ENCODE measurements at regions not wholly inside any gene's neighbourhood (a gene's known extent, or its start where the extent isn't known, plus 50 kb on each side); places are given as distances from the start of the nearest gene placed in this dataset.
"Not testable (repeated sequence)": the region's sequence is repeated elsewhere in the genome, so short reads cannot be mapped to it uniquely, and the experiment has no call there.

DNA sequence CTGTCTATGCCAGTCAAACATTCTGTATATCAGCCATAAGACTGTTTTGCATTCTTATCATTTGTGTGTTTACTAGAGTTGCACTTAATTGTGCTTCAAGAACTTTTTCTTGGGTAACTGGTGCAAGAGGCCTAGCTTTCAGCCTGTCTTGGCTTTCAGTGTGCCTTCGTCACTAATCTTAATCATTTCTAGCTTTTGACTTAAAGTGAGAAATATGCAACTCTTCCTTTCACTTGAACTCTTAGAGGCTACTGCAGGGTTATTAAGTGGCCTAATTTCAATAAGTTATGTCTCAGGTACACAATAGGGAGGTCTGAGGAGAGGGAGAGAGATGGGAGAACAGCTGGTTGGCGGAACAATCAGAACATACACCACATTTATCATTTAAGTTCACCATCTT, 62.1 kb upstream of the FAN1 start:
- H3K36me3 ChIP-seq (ENCODE audit: control insufficient read depth, insufficient read depth, low read length); H3K9me3 ChIP-seq (replicated peaks; ENCODE audit: control insufficient read depth, low read depth, low read length); H3K4me1 ChIP-seq (ENCODE audit: control insufficient read depth, insufficient read depth, low read length); H3K27ac ChIP-seq (ENCODE audit: low read length); DNase-seq; H3K4me3 ChIP-seq (ENCODE audit: low read length); H3K27me3 ChIP-seq (ENCODE audit: control insufficient read depth, insufficient read depth, low read length): not testable (repeated sequence)
- no CpG with 5 or more reads among the region's 2 CpGs for WGBS (ENCODE audit: insufficient coverage)

DNA sequence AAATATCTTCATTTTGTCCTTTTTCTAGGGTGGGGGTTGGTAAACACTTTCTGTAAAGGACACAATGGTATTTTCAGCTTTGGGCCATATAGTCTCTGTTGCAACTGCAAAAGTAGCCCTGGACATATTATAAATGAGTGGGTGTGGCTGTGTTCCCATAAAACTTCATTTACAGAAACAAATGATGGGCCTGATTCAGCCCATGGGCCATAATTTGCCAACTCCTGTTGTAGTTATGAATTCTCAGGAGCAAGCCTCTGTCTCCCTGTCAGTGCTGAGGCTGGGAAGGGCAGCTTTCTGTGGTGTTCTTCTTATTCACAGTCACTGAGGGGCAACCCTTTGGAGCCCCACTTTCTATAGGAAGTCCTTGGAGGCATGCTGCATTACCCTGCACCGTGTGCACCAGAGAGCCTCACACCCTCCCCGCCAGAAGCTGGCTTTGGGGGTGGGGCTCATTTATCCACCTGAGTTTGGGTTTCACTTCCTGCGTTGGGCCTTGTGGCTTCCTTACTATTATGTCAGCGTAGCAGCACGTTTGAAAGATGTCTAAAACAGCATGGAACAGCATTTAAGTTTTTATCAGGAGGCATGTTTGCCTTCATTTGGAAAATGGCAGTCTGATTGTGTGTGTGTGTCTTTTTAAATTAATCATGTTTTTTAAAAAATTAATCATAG, 60.8 kb upstream of the FAN1 start:
- H3K4me3 ChIP-seq (ENCODE audit: low read length); H3K4me1 ChIP-seq (ENCODE audit: control insufficient read depth, insufficient read depth, low read length); H3K27me3 ChIP-seq (ENCODE audit: control insufficient read depth, insufficient read depth, low read length); H3K9me3 ChIP-seq (replicated peaks; ENCODE audit: control insufficient read depth, low read depth, low read length); H3K27ac ChIP-seq (ENCODE audit: low read length); H3K36me3 ChIP-seq (ENCODE audit: control insufficient read depth, insufficient read depth, low read length); DNase-seq: not testable (repeated sequence)
- no CpG with 5 or more reads among the region's 5 CpGs for WGBS (ENCODE audit: insufficient coverage)

DNA sequence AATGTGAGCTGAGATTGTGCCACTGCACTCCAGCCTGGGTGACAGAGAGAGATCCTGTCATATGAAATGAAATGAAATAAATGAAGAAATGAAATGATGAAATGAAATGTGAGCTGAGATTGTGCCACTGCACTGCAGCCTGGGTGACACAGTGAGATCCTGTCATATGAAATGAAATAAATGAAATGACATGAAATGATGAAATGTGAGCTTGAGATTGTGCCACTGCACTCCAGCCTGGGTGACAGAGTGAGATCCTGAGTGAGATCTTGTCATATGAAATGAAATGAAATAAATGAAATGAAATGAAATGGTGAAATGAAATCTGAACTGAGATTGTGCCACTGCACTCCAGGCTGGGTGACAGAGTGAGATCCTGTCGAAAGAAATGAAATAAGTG, 58.2 kb upstream of the FAN1 start:
- 57% methylated on average over 1 of the region's 1 CpG for WGBS (ENCODE audit: insufficient coverage)
- H3K27me3 ChIP-seq (ENCODE audit: control insufficient read depth, insufficient read depth, low read length); H3K4me1 ChIP-seq (ENCODE audit: control insufficient read depth, insufficient read depth, low read length): not testable (repeated sequence)

More for the DNA sequence above, 58.2 kb upstream of the FAN1 start:
- not testable (repeated sequence) for H3K9me3 ChIP-seq (replicated peaks; ENCODE audit: control insufficient read depth, low read depth, low read length); H3K36me3 ChIP-seq (ENCODE audit: control insufficient read depth, insufficient read depth, low read length); H3K27ac ChIP-seq (ENCODE audit: low read length); DNase-seq; H3K4me3 ChIP-seq (ENCODE audit: low read length)
